GM12873 (cell line): ENCODE measurements at regions not wholly inside any gene's neighbourhood (a gene's known extent, or its start where the extent isn't known, plus 50 kb on each side); places are given as distances from the start of the nearest gene placed in this dataset.

ENCODE experiments used
- TF ChIP-seq, protein P1 (sequence below): IDR thresholded peaks from 2 replicates; pipeline ENCODE4 v1.5.1; 2012; ENCODE audit warnings: low read depth, mild to moderate bottlenecking, moderate library complexity, low read length, control low read depth; ENCODE audit not compliant: insufficient read depth; ENCODE audit errors: missing control alignments

DNA sequence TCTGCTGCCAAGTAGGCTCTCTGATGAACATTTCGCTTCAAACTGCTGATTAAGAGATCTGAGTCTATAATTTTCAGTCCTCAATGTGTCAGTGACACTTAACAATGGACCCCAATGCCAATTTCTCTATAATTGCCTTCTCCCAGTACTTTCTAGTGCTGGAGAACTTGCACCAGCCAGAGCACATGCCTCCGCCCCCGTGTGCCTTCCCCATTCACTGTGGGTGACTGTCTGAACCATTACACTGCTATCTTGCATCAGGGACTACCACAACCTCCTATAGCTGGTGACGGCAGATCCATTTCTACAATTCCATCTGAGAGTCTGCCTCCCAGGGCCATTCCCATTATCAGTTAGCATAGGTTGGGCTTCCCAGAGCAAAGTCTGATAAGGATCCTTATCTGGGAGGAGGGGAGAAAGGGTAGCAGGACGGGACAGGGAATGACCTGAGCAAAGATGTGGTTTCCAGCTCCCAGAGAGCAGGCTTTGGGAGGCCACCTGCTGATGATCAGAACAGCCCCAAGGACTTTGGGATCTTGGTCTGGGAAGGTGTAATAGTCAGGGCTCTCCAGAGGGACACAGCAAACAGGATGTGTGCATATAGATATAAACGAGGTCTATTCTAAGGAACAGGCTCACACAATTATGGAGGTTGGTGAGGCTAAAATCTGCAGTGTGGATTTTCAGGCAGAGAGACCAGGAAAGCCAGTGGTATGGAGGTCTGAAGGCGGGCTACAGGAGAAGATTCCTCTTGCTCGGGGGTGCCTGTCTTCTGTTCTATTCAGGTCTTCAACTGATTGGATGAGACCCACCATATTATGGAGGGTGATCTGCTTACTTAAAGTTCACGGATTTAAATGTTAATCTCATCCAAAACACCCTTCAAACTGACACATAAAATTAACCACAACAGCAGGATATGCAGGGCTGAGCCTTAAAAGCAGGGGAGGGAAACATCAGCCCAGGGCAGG, 238.2 kb downstream of the PTPRU start:
- TF ChIP-seq, protein P1, sequence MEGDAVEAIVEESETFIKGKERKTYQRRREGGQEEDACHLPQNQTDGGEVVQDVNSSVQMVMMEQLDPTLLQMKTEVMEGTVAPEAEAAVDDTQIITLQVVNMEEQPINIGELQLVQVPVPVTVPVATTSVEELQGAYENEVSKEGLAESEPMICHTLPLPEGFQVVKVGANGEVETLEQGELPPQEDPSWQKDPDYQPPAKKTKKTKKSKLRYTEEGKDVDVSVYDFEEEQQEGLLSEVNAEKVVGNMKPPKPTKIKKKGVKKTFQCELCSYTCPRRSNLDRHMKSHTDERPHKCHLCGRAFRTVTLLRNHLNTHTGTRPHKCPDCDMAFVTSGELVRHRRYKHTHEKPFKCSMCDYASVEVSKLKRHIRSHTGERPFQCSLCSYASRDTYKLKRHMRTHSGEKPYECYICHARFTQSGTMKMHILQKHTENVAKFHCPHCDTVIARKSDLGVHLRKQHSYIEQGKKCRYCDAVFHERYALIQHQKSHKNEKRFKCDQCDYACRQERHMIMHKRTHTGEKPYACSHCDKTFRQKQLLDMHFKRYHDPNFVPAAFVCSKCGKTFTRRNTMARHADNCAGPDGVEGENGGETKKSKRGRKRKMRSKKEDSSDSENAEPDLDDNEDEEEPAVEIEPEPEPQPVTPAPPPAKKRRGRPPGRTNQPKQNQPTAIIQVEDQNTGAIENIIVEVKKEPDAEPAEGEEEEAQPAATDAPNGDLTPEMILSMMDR: no peak

DNA sequence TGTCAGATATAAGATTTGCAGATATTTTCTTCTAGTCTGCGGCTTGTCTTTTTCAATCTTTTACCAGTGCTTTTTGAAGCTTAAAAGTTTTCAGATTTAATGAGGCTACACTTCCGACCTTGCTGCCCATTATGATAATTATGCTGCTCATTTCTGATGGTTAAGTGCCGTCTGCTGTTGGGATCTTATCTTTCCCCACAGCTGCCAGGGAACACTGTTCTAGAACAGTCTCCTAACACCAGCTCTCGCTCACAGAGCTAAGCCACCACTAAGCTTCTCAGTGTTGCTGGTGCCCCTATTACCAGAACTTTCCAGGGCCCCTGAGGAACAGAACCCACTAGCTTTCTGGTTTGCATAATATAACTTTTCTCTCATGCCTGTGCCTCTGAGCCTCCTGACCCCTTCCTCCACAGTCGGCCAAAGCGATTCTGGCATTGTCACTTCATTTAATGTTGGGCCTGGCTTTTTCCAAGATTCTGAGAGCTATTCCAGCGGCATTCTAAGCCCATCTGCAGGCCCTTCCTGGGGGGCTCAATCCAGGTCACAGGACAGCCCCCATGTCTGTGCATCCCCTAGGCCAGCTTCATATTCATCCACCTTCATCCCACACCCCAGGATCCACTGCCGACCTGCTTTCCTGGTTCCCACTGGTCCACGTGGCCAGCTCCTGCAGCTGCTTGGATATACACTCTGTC, 237.0 kb downstream of the PTPRU start:
- TF ChIP-seq, protein P1: no peak

DNA sequence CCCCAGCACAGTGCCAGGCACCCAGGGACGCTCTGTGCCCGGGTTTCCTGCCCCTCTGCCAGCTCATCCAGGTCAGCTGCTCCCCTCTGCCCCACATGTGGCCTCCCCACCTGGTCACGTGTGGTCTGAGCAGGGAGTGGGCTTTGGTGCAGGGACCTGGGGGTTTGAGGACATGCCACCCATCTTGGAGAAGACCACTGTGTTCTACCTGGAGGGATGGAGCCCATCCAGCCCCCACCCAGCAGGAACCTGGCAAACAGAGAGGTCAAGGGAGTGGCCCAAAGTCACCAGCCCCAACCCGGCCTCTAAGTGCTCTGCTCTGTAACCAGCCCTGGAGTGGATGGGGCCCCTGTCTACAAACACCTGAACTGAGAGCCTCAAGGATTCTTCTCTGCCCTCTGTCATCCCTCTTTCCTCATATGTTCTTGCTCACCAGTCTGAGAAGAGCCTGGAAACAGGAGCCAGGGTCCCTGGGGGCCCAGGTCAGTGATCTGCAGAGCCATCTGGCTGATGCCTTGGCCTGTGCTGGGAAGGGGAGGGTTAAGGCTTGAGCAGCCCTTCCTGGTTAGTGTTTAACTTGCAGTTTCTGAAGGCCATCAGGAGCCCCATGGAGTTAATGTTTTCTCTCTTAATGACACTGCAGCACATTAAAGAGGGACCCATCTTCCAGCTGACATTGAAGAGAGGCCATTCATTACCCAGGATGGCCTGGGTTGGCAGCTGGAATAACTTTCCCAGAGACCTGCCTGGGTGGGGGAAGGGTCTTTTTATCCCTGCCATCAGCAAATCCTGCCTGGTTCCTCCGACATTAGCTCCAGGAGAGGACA, 235.4 kb downstream of the PTPRU start:
- TF ChIP-seq, protein P1: no peak

DNA sequence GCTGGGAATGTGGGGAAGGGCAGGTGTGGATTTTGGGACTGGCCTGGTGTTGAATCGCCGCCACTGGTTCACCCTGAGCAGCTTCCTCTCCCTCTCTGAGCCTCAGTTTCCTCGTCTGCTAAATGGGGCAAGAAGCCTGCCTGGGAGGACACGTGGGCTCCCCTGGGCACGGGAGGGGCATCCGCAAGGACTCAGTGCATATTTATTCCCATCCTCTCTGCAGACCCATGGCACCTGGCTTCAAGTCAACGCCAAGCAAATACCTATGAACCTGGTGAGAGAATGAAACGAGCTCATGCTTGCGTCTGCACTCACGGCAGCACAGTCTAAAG, 234.4 kb downstream of the PTPRU start:
- TF ChIP-seq, protein P1: no peak

DNA sequence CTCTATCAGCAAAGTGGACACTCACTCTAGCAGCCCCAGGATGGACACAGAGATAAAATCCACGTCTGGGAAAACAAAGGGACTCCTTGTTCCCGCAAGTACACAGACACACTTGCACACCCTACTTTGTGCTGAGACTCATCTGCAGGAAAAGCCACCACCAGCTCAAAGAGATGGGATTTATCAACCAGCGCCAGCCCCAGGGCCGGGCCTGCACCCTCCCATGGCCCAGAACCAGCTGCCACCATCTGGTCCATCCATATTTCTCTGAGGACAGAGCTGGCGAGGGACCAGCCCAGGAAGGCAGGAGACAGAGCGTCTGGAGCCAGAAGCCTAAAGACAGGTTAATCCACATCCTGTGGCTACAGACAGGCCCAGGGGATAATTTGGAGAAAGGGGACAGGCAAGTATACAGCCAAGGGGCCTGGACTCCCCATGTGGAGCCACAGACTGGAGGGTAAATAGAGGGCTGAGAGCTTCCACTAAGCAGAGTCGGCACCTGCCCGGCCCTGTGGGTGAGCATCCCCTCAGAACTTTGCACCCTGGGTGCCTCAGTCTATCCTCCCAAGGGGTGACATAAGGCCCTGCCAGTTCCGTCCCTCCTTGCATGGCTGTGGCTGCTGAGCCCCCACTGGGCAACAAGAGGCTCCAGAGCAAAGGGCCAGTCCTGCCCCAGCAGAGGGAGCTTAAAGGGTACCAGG, 233.9 kb downstream of the PTPRU start:
- TF ChIP-seq, protein P1: no peak

DNA sequence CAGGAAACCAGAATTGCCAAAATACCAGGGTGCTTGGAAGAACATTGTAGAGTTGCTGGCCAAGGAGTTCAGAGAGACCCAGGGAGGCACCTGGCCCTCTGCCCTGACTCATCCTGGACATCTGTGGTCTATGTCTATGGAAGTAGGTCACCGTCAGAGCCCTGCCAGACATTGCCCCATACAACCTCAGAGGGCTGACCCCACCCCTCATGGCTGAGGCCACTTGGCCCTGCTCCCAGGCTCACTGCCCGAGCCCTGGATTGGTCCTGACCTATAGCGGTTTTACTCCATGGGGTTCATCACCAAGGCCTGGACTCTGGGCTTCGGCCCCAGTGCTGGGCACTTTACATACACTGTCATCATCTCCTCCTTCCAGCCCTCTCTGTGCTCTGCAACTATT, 233.1 kb downstream of the PTPRU start:
- TF ChIP-seq, protein P1: no peak
